Activated CD4-positive, alpha-beta memory T cell treated with anti-CD3 and anti-CD28 coated beads for 36 hours (primary cell): ENCODE measurements at regions not wholly inside any gene's neighbourhood (a gene's known extent, or its start where the extent isn't known, plus 50 kb on each side); places are given as distances from the start of the nearest gene placed in this dataset.

Experiments used
- CTCF ChIA-PET: fragments of 350-600 bp; sonication (Branson Sonifier 250); formaldehyde crosslinking; loops from one replicate; lab custom pipeline; 2021; ENCODE audit warnings: antibody characterized with exemption, inconsistent platforms; lab: Charles Lee
- POLR2A ChIA-PET: fragments of 350-600 bp; sonication (Branson Sonifier 250); formaldehyde crosslinking; loops from one replicate; lab custom pipeline; 2021; ENCODE audit warnings: antibody characterized with exemption; lab: Charles Lee
- DNase-seq: peaks from one replicate; pipeline ENCODE4 v3.0.0-alpha.2; 2020
- H3K27ac Mint-ChIP-seq: one replicate; pipeline ENCODE4 v1.8.0; 2021; ENCODE audit warnings: mixed read lengths
- H3K27me3 Mint-ChIP-seq: one replicate; pipeline ENCODE4 v1.8.0; 2021; ENCODE audit warnings: mixed read lengths
- H3K36me3 Mint-ChIP-seq: one replicate; pipeline ENCODE4 v1.8.0; 2021; ENCODE audit warnings: mixed read lengths
- H3K4me1 Mint-ChIP-seq: one replicate; pipeline ENCODE4 v1.8.0; 2021; ENCODE audit warnings: low read depth, mixed read lengths
- H3K4me3 Mint-ChIP-seq: one replicate; pipeline ENCODE4 v1.8.0; 2021; ENCODE audit warnings: mild to moderate bottlenecking, mixed read lengths
- H3K9me3 Mint-ChIP-seq: one replicate; pipeline ENCODE4 v1.8.0; 2021; ENCODE audit warnings: mixed read lengths
- intact Hi-C: fragments of 100-400 bp; cut with micrococcal nuclease; formaldehyde crosslinking; loops from one replicate; pipeline ENCODE4 v1.15.1; 2023

DNA sequence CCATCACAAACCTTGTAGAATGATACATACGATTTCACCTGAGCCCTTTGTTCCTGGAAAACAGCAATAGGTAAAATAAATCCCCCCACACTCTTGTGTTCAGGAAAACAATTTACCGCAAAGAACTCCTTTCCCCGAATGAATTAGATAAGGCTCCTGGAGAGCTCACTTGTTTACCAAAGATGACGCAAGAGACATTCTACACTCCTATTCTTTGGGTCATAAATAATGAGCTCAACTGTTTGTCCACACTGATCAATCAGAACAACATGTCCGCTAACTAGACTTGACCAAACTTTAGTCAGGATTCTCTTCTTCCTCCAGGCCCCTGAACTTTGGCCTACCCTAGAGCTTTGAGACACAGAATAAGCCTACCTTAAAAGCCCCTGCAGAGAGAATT lies 271.9 kb upstream of the OPRM1 start:
- ChIA-PET CTCF (no interaction called here), POLR2A (no interaction called here)
- no peaks in the 10 kb centered on the region for H3K36me3 Mint-ChIP-seq
- no peak overlapping the region for H3K27ac Mint-ChIP-seq
- no peaks in the 10 kb centered on the region for H3K27me3 Mint-ChIP-seq
- intact Hi-C loops, result no loop called here
- H3K4me3 Mint-ChIP-seq, result no peak overlapping the region
- no peak for DNase-seq
- peaks cover 4% of the 10 kb centered on the region for H3K9me3 Mint-ChIP-seq
- no peaks in the 10 kb centered on the region for H3K4me1 Mint-ChIP-seq

DNA sequence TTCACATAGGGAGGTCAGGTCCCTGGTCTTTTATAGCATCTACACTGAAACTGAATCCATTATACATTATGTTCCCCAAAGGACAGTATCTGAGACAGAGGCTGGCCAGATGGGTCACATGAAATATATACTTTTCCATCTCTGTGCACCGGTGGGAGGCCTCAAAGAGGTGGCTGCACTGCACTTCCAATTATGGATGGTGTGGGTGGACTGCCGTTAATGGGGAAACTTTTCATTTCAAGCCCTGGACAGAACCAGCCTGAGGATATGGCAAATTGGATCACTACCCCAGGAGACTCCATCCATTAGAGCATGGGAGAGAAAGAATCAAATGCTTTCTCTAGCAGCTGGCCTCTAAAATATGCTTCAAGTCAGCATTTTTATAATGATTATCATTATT lies 280.5 kb upstream of the OPRM1 start:
- POLR2A ChIA-PET, result no interaction called here
- H3K27me3 Mint-ChIP-seq, result no peaks in the 10 kb centered on the region
- intact Hi-C loops, result no loop called here

DNA sequence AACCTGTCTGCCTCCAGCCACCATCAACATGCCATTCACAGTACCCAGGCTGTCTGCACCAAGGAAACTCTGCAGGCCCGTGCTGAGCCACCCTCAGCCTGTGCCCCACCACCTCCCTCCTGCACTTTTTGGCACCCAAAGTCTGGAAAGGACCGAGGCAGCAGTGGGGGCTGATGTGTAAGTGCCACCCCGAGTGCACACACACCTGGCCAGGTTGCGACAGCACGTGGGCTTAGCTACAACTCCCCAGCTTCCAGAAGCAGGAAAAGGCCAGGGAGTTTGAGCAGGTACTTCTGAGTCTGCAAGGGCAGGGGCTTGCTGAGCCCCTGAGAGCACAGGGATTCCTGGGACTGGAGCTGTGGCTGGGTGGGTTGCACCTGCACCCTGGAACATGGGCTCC lies 303.3 kb upstream of the OPRM1 start:
- intact Hi-C loops, result no loop called here
- no peaks in the 10 kb centered on the region for H3K9me3 Mint-ChIP-seq
- H3K27ac Mint-ChIP-seq, result no peak overlapping the region
- no peaks in the 10 kb centered on the region for H3K4me1 Mint-ChIP-seq
- DNase-seq, result no peak
- H3K27me3 Mint-ChIP-seq, result no peaks in the 10 kb centered on the region
- H3K4me3 Mint-ChIP-seq, result no peak overlapping the region
- no peaks in the 10 kb centered on the region for H3K36me3 Mint-ChIP-seq
- ChIA-PET POLR2A (no interaction called here), CTCF (no interaction called here)

More for the DNA sequence above, 280.5 kb upstream of the OPRM1 start:
- no peaks in the 10 kb centered on the region for H3K9me3 Mint-ChIP-seq
- no peaks in the 10 kb centered on the region for H3K36me3 Mint-ChIP-seq
- H3K4me1 Mint-ChIP-seq, result no peaks in the 10 kb centered on the region
- H3K27ac Mint-ChIP-seq, result no peak overlapping the region
- H3K4me3 Mint-ChIP-seq, result no peak overlapping the region
- CTCF ChIA-PET, result no interaction called here
- DNase-seq, result no peak

DNA sequence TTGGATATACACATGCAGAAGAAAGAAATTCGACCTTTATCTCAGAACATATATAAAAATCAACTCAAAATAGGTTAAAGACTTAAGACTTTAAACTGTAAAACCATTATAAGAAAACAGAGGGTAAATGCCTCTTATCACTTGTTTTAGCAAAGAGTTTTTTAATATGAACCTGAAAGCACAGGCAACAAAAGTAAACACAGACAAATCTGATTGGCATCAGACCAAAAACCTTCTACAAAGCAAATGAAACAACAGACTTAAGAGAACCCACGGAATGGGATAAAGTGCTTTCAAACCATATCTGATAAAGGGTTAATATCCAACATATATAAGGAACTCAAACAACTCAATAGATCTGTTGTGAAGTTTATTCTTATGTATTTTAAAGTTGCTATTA lies 309.9 kb upstream of the OPRM1 start:
- no peaks in the 10 kb centered on the region for H3K36me3 Mint-ChIP-seq
- H3K27me3 Mint-ChIP-seq, result no peaks in the 10 kb centered on the region
- intact Hi-C loops, result no loop called here
- H3K27ac Mint-ChIP-seq, result no peak overlapping the region
- ChIA-PET POLR2A (no interaction called here), CTCF (no interaction called here)
- no peak for DNase-seq
- H3K4me1 Mint-ChIP-seq, result no peaks in the 10 kb centered on the region
- no peak overlapping the region for H3K4me3 Mint-ChIP-seq
- no peaks in the 10 kb centered on the region for H3K9me3 Mint-ChIP-seq

DNA sequence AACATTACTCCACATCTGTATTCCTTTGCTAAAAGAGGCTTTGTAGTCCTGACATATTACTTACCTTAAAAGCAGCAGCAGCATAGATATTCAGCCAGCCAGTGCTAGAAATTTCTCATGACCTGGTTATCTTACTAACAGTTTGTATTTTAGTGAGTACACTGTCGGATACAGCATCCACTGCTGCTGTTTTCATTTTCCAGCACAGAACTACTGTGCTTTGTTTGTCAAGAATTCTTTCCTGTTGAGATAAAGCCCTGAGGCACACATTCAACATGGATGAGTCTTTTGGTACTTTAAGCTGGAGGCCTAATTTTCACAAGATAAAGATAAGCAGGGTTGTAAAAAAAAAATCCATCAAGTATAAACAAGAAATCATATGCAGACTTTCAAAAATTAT lies 311.2 kb upstream of the OPRM1 start:
- no peak for DNase-seq
- ChIA-PET POLR2A (no interaction called here), CTCF (no interaction called here)
- H3K4me3 Mint-ChIP-seq, result no peak overlapping the region
- H3K4me1 Mint-ChIP-seq, result no peaks in the 10 kb centered on the region
- no peaks in the 10 kb centered on the region for H3K36me3 Mint-ChIP-seq
- H3K9me3 Mint-ChIP-seq, result no peaks in the 10 kb centered on the region
- intact Hi-C loops, result no loop called here
- H3K27me3 Mint-ChIP-seq, result no peaks in the 10 kb centered on the region
- H3K27ac Mint-ChIP-seq, result no peak overlapping the region

DNA sequence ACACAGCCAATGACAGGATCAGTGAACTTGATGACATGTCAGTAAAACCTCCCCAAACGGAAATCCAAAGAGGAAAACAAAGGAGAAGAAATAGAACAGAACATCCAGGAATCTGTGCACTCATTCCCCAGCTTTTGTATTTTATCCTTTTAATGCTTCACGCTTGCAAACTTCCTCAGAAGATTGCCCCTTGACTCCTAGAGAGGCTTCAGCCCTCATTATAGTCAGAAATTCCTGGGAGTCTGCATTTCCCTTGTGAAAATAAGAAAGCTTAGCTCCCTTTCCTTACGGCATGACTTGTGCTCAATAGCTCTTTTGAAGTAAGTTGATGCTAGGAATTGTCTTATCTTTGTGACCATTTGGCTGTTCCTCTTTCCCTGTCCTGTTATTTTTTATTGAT lies 313.6 kb upstream of the OPRM1 start:
- Mint-ChIP-seq H3K4me1 (no peaks in the 10 kb centered on the region), H3K27ac (no peak overlapping the region), H3K27me3 (no peaks in the 10 kb centered on the region), H3K36me3 (no peaks in the 10 kb centered on the region), H3K4me3 (no peak overlapping the region), H3K9me3 (peaks cover 3% of the 10 kb centered on the region)
- ChIA-PET POLR2A (no interaction called here), CTCF (no interaction called here)
- no peak for DNase-seq
- intact Hi-C loops, result no loop called here

DNA sequence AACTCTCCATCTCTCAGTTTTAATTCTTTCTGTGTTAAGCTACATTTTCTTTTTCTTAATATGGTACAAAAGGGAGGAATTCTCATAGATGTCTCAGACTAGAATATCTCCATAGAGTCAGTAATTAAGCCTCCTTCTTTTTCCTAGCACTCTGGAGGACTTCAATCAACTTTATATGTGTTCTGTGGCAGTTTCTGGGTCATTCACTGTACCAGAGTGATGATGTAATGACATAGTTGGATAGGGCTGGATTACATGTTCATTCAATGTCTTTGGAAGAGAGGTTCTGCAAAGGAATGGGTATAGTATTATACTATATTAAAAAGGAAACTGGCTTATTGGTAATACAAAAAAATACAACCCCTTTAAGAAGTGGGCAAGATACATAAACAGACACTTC lies 318.3 kb upstream of the OPRM1 start:
- no peaks in the 10 kb centered on the region for H3K4me1 Mint-ChIP-seq
- POLR2A ChIA-PET, result no interaction called here
- no peak overlapping the region for H3K4me3 Mint-ChIP-seq
- no peak overlapping the region for H3K27ac Mint-ChIP-seq
- no peaks in the 10 kb centered on the region for H3K36me3 Mint-ChIP-seq
- intact Hi-C loops, result no loop called here
- no peak for DNase-seq
- no peaks in the 10 kb centered on the region for H3K27me3 Mint-ChIP-seq
- peaks cover 3% of the 10 kb centered on the region for H3K9me3 Mint-ChIP-seq
- CTCF ChIA-PET, result no interaction called here

DNA sequence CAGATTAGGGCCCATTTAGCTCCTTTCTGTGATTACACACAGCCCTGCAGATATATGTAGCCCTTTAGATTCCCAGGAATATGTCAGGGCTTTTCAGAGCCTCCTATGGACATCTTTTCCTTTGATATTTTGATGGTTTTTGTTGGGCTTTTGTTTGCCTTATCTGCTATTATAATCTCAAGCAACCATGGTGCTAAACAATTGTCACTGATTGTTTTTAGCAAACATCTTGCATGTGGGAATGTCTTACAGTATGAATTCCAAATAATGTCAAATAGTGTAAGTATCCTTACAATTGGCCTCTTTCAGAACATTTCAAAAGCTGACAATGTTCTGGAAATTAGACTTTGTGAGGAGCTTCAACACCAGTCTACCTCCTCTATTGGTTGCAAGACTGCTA lies 333.6 kb upstream of the OPRM1 start:
- Mint-ChIP-seq H3K27ac (no peak overlapping the region), H3K27me3 (no peaks in the 10 kb centered on the region), H3K4me3 (no peak overlapping the region), H3K4me1 (no peaks in the 10 kb centered on the region), H3K36me3 (no peaks in the 10 kb centered on the region), H3K9me3 (peaks cover 19% of the 10 kb centered on the region)
- intact Hi-C loops, result no loop called here
- ChIA-PET POLR2A (no interaction called here), CTCF (no interaction called here)
- no peak for DNase-seq

DNA sequence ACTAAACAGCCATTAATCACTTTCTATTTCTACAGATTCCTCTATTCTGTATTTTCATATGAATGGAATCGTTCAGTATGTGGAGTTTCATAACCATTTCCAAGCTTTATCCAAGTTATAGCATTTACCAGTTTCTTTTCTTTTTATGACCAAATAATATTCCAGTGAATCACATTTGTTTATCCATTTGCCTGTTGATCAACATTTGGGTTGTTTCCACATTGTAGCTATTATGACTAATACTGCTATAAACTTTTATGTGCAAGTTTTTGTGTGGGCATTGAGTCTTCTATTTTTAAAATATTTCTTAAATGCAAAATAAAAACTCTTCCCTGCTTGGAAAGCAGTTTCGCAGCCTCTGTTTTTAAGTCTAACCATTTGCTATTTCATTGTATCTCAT lies 336.4 kb upstream of the OPRM1 start:
- Mint-ChIP-seq H3K36me3 (no peaks in the 10 kb centered on the region), H3K27me3 (no peaks in the 10 kb centered on the region), H3K27ac (no peak overlapping the region), H3K4me3 (no peak overlapping the region), H3K9me3 (peaks cover 17% of the 10 kb centered on the region), H3K4me1 (no peaks in the 10 kb centered on the region)
- DNase-seq, result no peak
- ChIA-PET POLR2A (no interaction called here), CTCF (no interaction called here)
- intact Hi-C loops, result no loop called here

DNA sequence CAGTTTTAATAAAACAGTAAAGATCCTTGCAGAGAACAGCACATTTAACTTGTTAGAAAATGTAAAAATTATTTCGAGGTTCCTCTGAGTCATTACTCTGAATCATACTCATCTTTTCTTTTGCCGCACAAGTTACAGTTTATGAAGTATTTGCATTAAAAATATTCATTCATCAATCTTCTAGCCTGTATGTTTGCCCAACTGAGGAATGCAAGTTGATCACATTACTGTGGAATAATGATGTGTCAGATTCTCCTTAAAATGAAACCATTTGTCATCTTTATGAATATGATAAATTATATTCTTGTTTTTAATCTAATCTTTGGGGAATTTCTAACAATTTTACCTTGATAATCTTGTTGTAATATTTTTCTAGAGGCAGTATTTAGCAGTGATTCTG lies 340.4 kb upstream of the OPRM1 start:
- Mint-ChIP-seq H3K4me3 (no peak overlapping the region), H3K27ac (no peak overlapping the region), H3K36me3 (no peaks in the 10 kb centered on the region), H3K9me3 (peaks cover 3% of the 10 kb centered on the region), H3K4me1 (no peaks in the 10 kb centered on the region), H3K27me3 (no peaks in the 10 kb centered on the region)
- ChIA-PET CTCF (no interaction called here), POLR2A (no interaction called here)
- intact Hi-C loops, result no loop called here
- DNase-seq, result no peak

DNA sequence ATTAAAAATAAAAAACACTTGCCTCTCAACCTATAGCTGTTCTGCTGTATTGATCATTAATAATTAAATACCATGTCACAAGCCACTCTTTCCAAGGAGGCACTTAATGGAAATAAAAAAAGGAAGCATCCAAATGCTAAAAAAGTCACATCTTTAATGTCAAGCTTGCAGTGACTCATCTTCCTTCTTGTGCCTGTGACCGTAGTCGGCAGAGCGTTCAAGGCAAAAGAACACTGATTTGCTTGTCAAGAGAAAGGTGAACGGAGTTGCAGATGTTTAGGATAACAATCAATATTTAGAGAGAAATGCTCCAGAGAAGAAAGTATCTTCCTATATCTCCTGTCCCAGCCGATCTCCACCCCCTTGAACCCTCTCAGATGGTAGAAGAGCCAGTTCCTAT lies 341.0 kb upstream of the OPRM1 start:
- Mint-ChIP-seq H3K27ac (no peak overlapping the region), H3K4me1 (no peaks in the 10 kb centered on the region), H3K36me3 (no peaks in the 10 kb centered on the region), H3K4me3 (no peak overlapping the region), H3K27me3 (no peaks in the 10 kb centered on the region), H3K9me3 (peaks cover 3% of the 10 kb centered on the region)
- CTCF ChIA-PET, result no interaction called here
- no peak for DNase-seq
- intact Hi-C loops, result no loop called here
- POLR2A ChIA-PET, result no interaction called here

DNA sequence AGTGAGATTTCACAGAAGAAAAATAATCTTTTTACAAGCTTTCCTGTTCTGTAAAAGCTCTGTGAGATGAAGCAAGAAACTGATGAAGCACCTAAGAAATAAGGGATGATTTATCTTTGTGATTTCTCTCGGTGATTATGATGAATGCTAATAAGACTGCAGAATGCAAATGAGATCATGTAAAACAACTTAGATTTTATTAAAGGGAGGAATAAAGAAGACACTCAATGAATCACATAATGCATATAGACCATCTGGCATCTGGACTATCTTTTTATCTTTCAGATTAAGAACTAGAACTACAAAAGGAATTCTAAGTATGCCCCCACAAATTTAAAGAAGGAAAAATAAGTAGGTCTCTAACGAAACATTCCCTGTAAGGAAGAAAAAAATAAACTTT lies 361.5 kb upstream of the OPRM1 start:
- DNase-seq, result no peak
- Mint-ChIP-seq H3K4me3 (no peak overlapping the region), H3K9me3 (peaks cover 2% of the 10 kb centered on the region), H3K27me3 (no peaks in the 10 kb centered on the region), H3K4me1 (no peaks in the 10 kb centered on the region), H3K36me3 (no peaks in the 10 kb centered on the region), H3K27ac (no peak overlapping the region)
- ChIA-PET POLR2A (no interaction called here), CTCF (no interaction called here)
- intact Hi-C loops, result no loop called here

DNA sequence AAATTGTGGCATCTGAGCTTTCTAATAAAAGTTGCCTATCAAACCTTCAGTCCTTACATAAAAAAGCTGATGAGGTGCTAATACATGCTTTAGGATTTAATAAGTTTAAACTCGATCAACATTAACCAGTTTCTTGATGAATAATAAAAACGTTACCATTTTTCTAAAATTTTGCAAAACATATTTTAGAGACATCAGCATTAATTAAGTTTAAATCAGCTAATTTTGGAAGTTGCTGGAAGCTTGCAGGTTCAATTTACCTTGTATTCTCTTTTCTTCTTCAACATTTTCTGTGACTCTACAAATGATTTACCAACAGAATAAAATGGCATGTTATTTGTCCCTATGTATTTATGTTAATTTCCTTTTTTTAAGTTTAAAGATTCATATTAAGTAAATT lies 365.3 kb upstream of the OPRM1 start:
- Mint-ChIP-seq H3K27ac (no peak overlapping the region), H3K27me3 (no peaks in the 10 kb centered on the region), H3K4me3 (no peak overlapping the region), H3K36me3 (no peaks in the 10 kb centered on the region), H3K4me1 (no peaks in the 10 kb centered on the region), H3K9me3 (no peaks in the 10 kb centered on the region)
- intact Hi-C loops, result no loop called here
- CTCF ChIA-PET, result no interaction called here
- DNase-seq, result no peak
- POLR2A ChIA-PET, result no interaction called here

DNA sequence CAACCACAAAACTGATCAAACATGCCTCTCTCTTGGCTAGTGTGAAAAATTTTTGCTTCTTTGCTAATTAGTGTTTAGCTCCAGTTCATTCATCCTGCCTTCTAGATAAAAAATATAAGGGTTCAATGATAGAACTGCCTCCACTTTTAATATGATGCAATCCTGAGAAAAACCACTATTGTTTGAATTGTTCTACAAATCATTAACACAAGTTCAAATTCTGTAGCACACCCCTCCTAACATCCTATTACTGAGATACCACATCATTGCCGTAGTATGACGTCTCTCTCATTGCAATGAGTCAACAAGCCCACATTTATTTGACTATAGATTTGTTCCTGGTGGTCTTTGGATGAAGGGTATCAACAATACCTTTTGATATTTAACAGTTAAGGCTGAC lies 365.8 kb upstream of the OPRM1 start:
- H3K4me1 Mint-ChIP-seq, result no peaks in the 10 kb centered on the region

More for the DNA sequence above, 365.8 kb upstream of the OPRM1 start:
- intact Hi-C loops, result no loop called here
- DNase-seq, result no peak
- no peaks in the 10 kb centered on the region for H3K9me3 Mint-ChIP-seq
- H3K27ac Mint-ChIP-seq, result no peak overlapping the region
- no peaks in the 10 kb centered on the region for H3K27me3 Mint-ChIP-seq
- H3K4me3 Mint-ChIP-seq, result no peak overlapping the region
- CTCF ChIA-PET, result no interaction called here
- POLR2A ChIA-PET, result no interaction called here
- no peaks in the 10 kb centered on the region for H3K36me3 Mint-ChIP-seq
